B cell (primary cell): ENCODE measurements at regions not wholly inside any gene's neighbourhood (a gene's known extent, or its start where the extent isn't known, plus 50 kb on each side); places are given as distances from the start of the nearest gene placed in this dataset.
A peak's percentile ranks its signal among the peaks of the same experiment; 100 is the strongest.

Experiments used
- ATAC-seq: fragments of 200-7000 bp; cut with Tn5 transposase; one replicate; pipeline ENCODE4 v1.10.0; 2021; ENCODE audit warnings: low read depth, mild to moderate bottlenecking, moderate number of reproducible peaks, moderate library complexity
- CTCF ChIA-PET: fragments of 350-600 bp; sonication (Branson Sonifier 250); formaldehyde crosslinking; loops from one replicate; lab custom pipeline; 2021; ENCODE audit warnings: antibody characterized with exemption, inconsistent platforms; lab: Charles Lee
- POLR2A ChIA-PET: fragments of 350-600 bp; sonication (Branson Sonifier 250); formaldehyde crosslinking; loops from one replicate; lab custom pipeline; 2021; ENCODE audit warnings: antibody characterized with exemption; lab: Charles Lee
- DNase-seq: peaks from one replicate; pipeline ENCODE4 v3.0.0; 2013
- H2AFZ ChIP-seq: 2 replicates; pipeline ENCODE4 v1.6.1; 2012; ENCODE audit warnings: mild to moderate bottlenecking, low read depth, low read length; ENCODE audit not compliant: insufficient read depth, poor library complexity, severe bottlenecking
- H3K27ac ChIP-seq, 2 donors: 1 replicate in 1 of 2; 2 replicates in 1 of 2; pipeline ENCODE4 v1.5.1; 2012 to 2013; ENCODE audit warnings: low read length in 2 of 2, mild to moderate bottlenecking in 2 of 2, moderate library complexity in 1 of 2
- H3K27me3 ChIP-seq, 4 experiments: fragments of 200-600 bp in 1 of 4; sonication (generic) in 1 of 4; replicated peaks in 1 of 4; 1 replicate in 2 of 4; 2 replicates in 2 of 4; pipeline versions ENCODE4 v1.6.1 to v1.7.0; 2013 to 2016; ENCODE audit warnings: low read length in 3 of 4, mild to moderate bottlenecking in 2 of 4, mixed read lengths in 1 of 4, moderate library complexity in 1 of 4; ENCODE audit not compliant: insufficient read depth in 4 of 4, control insufficient read depth in 3 of 4; ENCODE audit errors: control extremely low read depth in 1 of 4
- H3K36me3 ChIP-seq, 2 experiments: replicated peaks in 1 of 2; 1 replicate in 1 of 2; 2 replicates in 1 of 2; pipeline versions ENCODE4 v1.6.1 to v1.7.1; 2013; ENCODE audit warnings: low read length in 1 of 2; ENCODE audit not compliant: insufficient read depth in 2 of 2, control insufficient read depth in 1 of 2; ENCODE audit errors: control extremely low read depth in 1 of 2, extremely low read depth in 1 of 2
- H3K4me1 ChIP-seq, 2 donors: fragments of 200-600 bp in 1 of 2; sonication (generic) in 1 of 2; 1 replicate in 1 of 2; 2 replicates in 1 of 2; pipeline versions ENCODE4 v1.5.1 to v1.6.1; 2013 to 2017; ENCODE audit warnings: low read length in 2 of 2; ENCODE audit not compliant: control insufficient read depth in 2 of 2, insufficient read depth in 2 of 2
- H3K4me2 ChIP-seq: replicated peaks from 2 replicates; pipeline ENCODE3; 2012; ENCODE audit warnings: mild to moderate bottlenecking, low read depth, low read length; ENCODE audit not compliant: poor library complexity, severe bottlenecking
- H3K4me3 ChIP-seq, 5 experiments: fragments of 200-600 bp in 1 of 5; sonication (generic) in 1 of 5; 1 replicate in 3 of 5; 2 replicates in 2 of 5; pipeline versions ENCODE4 v1.5.1 to v1.7.0; 2011 to 2016; ENCODE audit warnings: low read length in 4 of 5, mild to moderate bottlenecking in 4 of 5, low read depth in 2 of 5, control low read depth in 1 of 5, moderate library complexity in 1 of 5; ENCODE audit not compliant: insufficient read depth in 1 of 5; ENCODE audit errors: control extremely low read depth in 1 of 5, extremely low read depth in 1 of 5
- H3K79me2 ChIP-seq: fragments of 200-600 bp; sonication (generic); one replicate; pipeline ENCODE4 v1.6.0; 2016; ENCODE audit warnings: low read length; ENCODE audit not compliant: control insufficient read depth, insufficient read depth
- H3K9ac ChIP-seq: fragments of 200-600 bp; sonication (generic); 2 replicates; pipeline ENCODE4 v1.6.1; 2017; ENCODE audit warnings: mild to moderate bottlenecking, low read length, moderate library complexity
- H3K9me3 ChIP-seq, 3 donors: one replicate each; pipeline versions ENCODE4 v1.6.1 to v1.7.1; 2013; ENCODE audit warnings: low read length in 2 of 3; ENCODE audit not compliant: control insufficient read depth in 2 of 3, insufficient read depth in 1 of 3; ENCODE audit errors: control extremely low read depth in 1 of 3
- H4K20me1 ChIP-seq: 2 replicates; pipeline ENCODE4 v1.6.0; 2012; ENCODE audit warnings: mild to moderate bottlenecking, low read length; ENCODE audit not compliant: insufficient read depth, control insufficient read depth, poor library complexity, severe bottlenecking
- H3K27ac Mint-ChIP-seq: one replicate; pipeline ENCODE4 v1.8.0; 2021; ENCODE audit warnings: mixed read lengths
- H3K27me3 Mint-ChIP-seq: one replicate; pipeline ENCODE4 v1.8.0; 2021; ENCODE audit warnings: mixed read lengths
- H3K4me1 Mint-ChIP-seq: one replicate; pipeline ENCODE4 v1.8.0; 2021; ENCODE audit warnings: mixed read lengths
- H3K4me3 Mint-ChIP-seq: one replicate; pipeline ENCODE4 v1.8.0; 2021; ENCODE audit warnings: mixed read lengths
- H3K9me3 Mint-ChIP-seq: one replicate; pipeline ENCODE4 v1.8.0; 2022; ENCODE audit warnings: mixed read lengths; ENCODE audit not compliant: insufficient read depth
- EZH2 ChIP-seq: IDR thresholded peaks from 2 replicates; pipeline ENCODE4 v1.6.1; 2012; ENCODE audit warnings: borderline replicate concordance, low read depth, mild to moderate bottlenecking, moderate library complexity, low read length; ENCODE audit not compliant: insufficient read depth, poor library complexity, severe bottlenecking
- WGBS: methylation state at CpG from one replicate; pipeline ENCODE4 v1.1.5; 2013; ENCODE audit warnings: missing lambda C conversion rate; ENCODE audit not compliant: insufficient coverage; 5-methylcytosine and 5-hydroxymethylcytosine counted together
- intact Hi-C: fragments of 100-400 bp; cut with micrococcal nuclease; formaldehyde crosslinking; loops from one replicate; pipeline ENCODE4 v1.10.0; 2022
- TF ChIP-seq, protein P1 (sequence below): fragments of 200-600 bp; IDR thresholded peaks from one replicate; pipeline ENCODE4 v1.8.0; 2022; ENCODE audit warnings: antibody characterized with exemption, mild to moderate bottlenecking

DNA sequence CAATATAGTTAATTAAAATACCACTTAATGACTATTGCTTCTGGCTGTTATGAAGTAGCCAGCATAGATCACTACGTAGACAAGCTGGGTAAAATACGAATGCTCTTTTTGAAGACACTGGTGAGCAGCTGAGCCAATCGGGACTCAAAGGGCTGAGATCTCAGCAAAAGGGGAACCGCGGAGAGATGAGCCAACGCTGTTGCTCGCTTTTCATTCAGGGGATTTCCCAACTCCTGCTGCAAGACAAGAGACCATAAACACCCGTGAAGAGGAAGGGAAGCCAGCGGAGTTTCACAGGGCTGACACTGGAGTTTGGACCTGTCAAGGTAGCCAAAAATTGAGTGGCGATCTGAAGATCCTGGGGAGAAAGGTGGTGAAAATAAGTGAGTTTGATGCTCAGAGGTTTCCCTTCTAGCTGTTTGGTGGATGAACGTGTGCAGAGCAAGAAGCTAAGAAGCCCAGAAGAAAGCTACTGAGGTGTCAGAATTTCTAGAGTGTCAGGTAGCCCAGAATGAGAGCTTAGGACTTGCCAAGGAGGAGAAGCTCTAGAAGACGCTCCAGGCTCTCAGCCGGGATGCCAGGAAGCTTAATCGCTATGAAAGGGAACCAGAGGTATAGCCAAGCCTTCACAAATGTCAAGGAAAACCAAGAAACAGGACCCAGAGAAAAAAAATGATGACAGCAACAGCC is 79.6 kb upstream of the RNU6ATAC start:
- Histone ChIP-seq H4K20me1 (no peaks in the 10 kb centered on the region), H3K27me3 (peaks cover 0 to 4% (median 0%) of the 10 kb centered on the region in 4 experiments), H3K4me1 (peaks cover 29 to 50% of the 10 kb centered on the region in 2 donors), H2AFZ (peak overlapping the region; percentile 72), H3K79me2 (no peaks in the 10 kb centered on the region), H3K4me2 (peak overlapping the region; percentile 84), H3K9me3 (peaks cover 0 to 31% (median 15%) of the 10 kb centered on the region in 3 donors), H3K4me3 (peak overlapping the region; percentile 30 to 56 (median 49)), H3K9ac (peak overlapping the region; percentile 56), H3K27ac (peak overlapping the region; percentile 67 to 90), H3K36me3 (peaks cover 0 to 4% of the 10 kb centered on the region in 2 experiments)
- Mint-ChIP-seq H3K9me3 (peaks cover 9% of the 10 kb centered on the region), H3K4me3 (peak overlapping the region; percentile 79), H3K27me3 (no peaks in the 10 kb centered on the region), H3K4me1 (peaks cover 48% of the 10 kb centered on the region), H3K27ac (peak overlapping the region; percentile 92)
- no peak for TF ChIP-seq EZH2
- TF ChIP-seq, protein P1, sequence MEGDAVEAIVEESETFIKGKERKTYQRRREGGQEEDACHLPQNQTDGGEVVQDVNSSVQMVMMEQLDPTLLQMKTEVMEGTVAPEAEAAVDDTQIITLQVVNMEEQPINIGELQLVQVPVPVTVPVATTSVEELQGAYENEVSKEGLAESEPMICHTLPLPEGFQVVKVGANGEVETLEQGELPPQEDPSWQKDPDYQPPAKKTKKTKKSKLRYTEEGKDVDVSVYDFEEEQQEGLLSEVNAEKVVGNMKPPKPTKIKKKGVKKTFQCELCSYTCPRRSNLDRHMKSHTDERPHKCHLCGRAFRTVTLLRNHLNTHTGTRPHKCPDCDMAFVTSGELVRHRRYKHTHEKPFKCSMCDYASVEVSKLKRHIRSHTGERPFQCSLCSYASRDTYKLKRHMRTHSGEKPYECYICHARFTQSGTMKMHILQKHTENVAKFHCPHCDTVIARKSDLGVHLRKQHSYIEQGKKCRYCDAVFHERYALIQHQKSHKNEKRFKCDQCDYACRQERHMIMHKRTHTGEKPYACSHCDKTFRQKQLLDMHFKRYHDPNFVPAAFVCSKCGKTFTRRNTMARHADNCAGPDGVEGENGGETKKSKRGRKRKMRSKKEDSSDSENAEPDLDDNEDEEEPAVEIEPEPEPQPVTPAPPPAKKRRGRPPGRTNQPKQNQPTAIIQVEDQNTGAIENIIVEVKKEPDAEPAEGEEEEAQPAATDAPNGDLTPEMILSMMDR, result no peak
- intact Hi-C loops, result loop anchor here (2.0 to 5.0 kb wide), 3 partner anchors 25 to 83 kb away; partner anchors contain the start of gene RXRA
- WGBS, result 12% methylated on average over 14 of the region's 14 CpGs
- POLR2A ChIA-PET, result no interaction called here
- DNase-seq (peak; percentile 91), ATAC-seq (peak; percentile 96)
- CTCF ChIA-PET, result interaction anchor here (1.1 to 2.2 kb wide), 6 partner anchors 24 to 1222 kb away, joined by 4 to 12 read pairs (median 4); no protein-coding TSS in a partner anchor

GRCh38 chr9:134245179-134245578 is 80.8 kb upstream of the RNU6ATAC start:
- WGBS, result 20% methylated on average over 10 of the region's 11 CpGs
- no peak for ATAC-seq
- Histone ChIP-seq H3K27me3 (peaks cover 0 to 2% (median 0%) of the 10 kb centered on the region in 4 experiments), H3K9ac (peak overlapping the region; percentile 56), H3K4me1 (peaks cover 29 to 50% of the 10 kb centered on the region in 2 donors), H3K79me2 (no peaks in the 10 kb centered on the region), H3K36me3 (peaks cover 0 to 4% of the 10 kb centered on the region in 2 experiments), H4K20me1 (no peaks in the 10 kb centered on the region), H3K4me3 (peak overlapping the region; percentile 30 to 56 (median 49)), H3K27ac (peak overlapping the region; percentile 67 to 90), H2AFZ (peak overlapping the region; percentile 64), H3K9me3 (peaks cover 0 to 37% (median 15%) of the 10 kb centered on the region in 3 donors), H3K4me2 (peak overlapping the region; percentile 84)
- DNase-seq, result peak; percentile 70
- H3K4me1 Mint-ChIP-seq, result peaks cover 48% of the 10 kb centered on the region
- ChIA-PET POLR2A (no interaction called here), CTCF (interaction anchor here (1.0 to 2.2 kb wide), 5 partner anchors 23 to 1223 kb away, joined by 3 to 12 read pairs (median 5); no protein-coding TSS in a partner anchor)
- no peak for TF ChIP-seq EZH2
- TF ChIP-seq, protein P1, result no peak
- intact Hi-C loops, result loop anchor here (2.0 kb wide), 1 partner anchor 24 kb away; no protein-coding TSS in a partner anchor
- H3K27me3 Mint-ChIP-seq, result no peaks in the 10 kb centered on the region
- H3K27ac Mint-ChIP-seq, result peak overlapping the region; percentile 92
- peak overlapping the region; percentile 79 for H3K4me3 Mint-ChIP-seq
- H3K9me3 Mint-ChIP-seq, result peaks cover 9% of the 10 kb centered on the region
